Neural cell (in vitro differentiated cells): ENCODE measurements at regions not wholly inside any gene's neighbourhood (a gene's known extent, or its start where the extent isn't known, plus 50 kb on each side); places are given as distances from the start of the nearest gene placed in this dataset.

Experiments
- H2AFZ ChIP-seq: fragments of 200-600, 300-800 bp; sonication (generic), shearing (Covaris generic); 2 replicates; pipeline ENCODE4 v1.6.0; 2014; ENCODE audit warnings: low read depth, mild to moderate bottlenecking, antibody characterized with exemption, low read length, moderate library complexity
- H3F3A ChIP-seq: fragments of 200-600 bp; shearing (Covaris generic); 2 replicates; pipeline ENCODE4 v1.6.1; 2016; ENCODE audit warnings: mild to moderate bottlenecking, moderate library complexity, mixed read lengths, antibody characterized with exemption, low read length; ENCODE audit not compliant: insufficient read depth, poor library complexity, severe bottlenecking
- H3K27ac ChIP-seq: fragments of 200-600, 300-800 bp; sonication (generic), shearing (Covaris generic); 2 replicates; pipeline ENCODE4 v1.5.1; 2014; ENCODE audit warnings: mild to moderate bottlenecking, low read length, moderate library complexity
- H3K27me3 ChIP-seq: fragments of 300-800, 200-600 bp; sonication (generic), shearing (Covaris generic); 2 replicates; pipeline ENCODE4 v1.6.0; 2014; ENCODE audit warnings: mild to moderate bottlenecking, low read depth, low read length, moderate library complexity; ENCODE audit not compliant: insufficient read depth
- H3K36me3 ChIP-seq: fragments of 300-800, 200-600 bp; sonication (generic), shearing (Covaris generic); 2 replicates; pipeline ENCODE4 v1.5.1; 2014; ENCODE audit warnings: mild to moderate bottlenecking, antibody characterized with exemption, low read length, moderate library complexity; ENCODE audit not compliant: insufficient read depth
- H3K4me2 ChIP-seq: fragments of 300-800, 200-600 bp; sonication (generic), shearing (Covaris generic); 2 replicates; pipeline ENCODE4 v1.6.0; 2014; ENCODE audit warnings: mild to moderate bottlenecking, low read length
- H3K4me3 ChIP-seq: fragments of 300-800, 200-600 bp; sonication (generic), shearing (Covaris generic); 2 replicates; pipeline ENCODE4 v1.5.1; 2014; ENCODE audit warnings: mild to moderate bottlenecking, low read length, moderate library complexity
- H3K79me2 ChIP-seq: fragments of 200-600 bp; shearing (Covaris generic); replicated peaks from 2 replicates; pipeline ENCODE4 v1.6.0; 2014; ENCODE audit warnings: mild to moderate bottlenecking, low read length, moderate library complexity; ENCODE audit not compliant: insufficient read depth
- H3K9ac ChIP-seq: fragments of 300-800, 200-600 bp; sonication (generic), shearing (Covaris generic); 2 replicates; pipeline ENCODE4 v1.6.1; 2016; ENCODE audit warnings: mild to moderate bottlenecking, low read length, mixed read lengths
- H3K9me2 ChIP-seq: fragments of 200-600 bp; shearing (Covaris generic); 2 replicates; pipeline ENCODE4 v1.6.1; 2016; ENCODE audit warnings: mild to moderate bottlenecking, low read length, mixed read lengths; ENCODE audit not compliant: insufficient read depth
- H3K9me3 ChIP-seq: fragments of 200-600, 300-800 bp; sonication (generic), shearing (Covaris generic); 2 replicates; pipeline ENCODE4 v1.6.1; 2016; ENCODE audit warnings: mild to moderate bottlenecking, mixed run types, low read length, moderate library complexity, mixed read lengths
- H4K20me1 ChIP-seq: fragments of 200-600 bp; shearing (Covaris generic); 2 replicates; pipeline ENCODE4 v1.6.1; 2016; ENCODE audit warnings: mild to moderate bottlenecking, mixed run types; ENCODE audit not compliant: insufficient read depth
- EP300 ChIP-seq: fragments of 450-650 bp; conservative IDR thresholded peaks from 2 replicates; pipeline ENCODE4 v1.6.1; 2014; ENCODE audit warnings: antibody characterized with exemption, mild to moderate bottlenecking, moderate library complexity; ENCODE audit not compliant: poor library complexity, severe bottlenecking
- EZH2 ChIP-seq: fragments of 200-600, 300-800 bp; shearing (Covaris generic), sonication (generic); IDR thresholded peaks from 2 replicates; pipeline ENCODE4 v1.6.1; 2014; ENCODE audit warnings: antibody characterized with exemption, low read length, borderline replicate concordance, mild to moderate bottlenecking; ENCODE audit not compliant: insufficient read depth, poor library complexity, severe bottlenecking
- MXI1 ChIP-seq: fragments of 450-650 bp; conservative IDR thresholded peaks from 2 replicates; pipeline ENCODE4 v1.6.1; 2014; ENCODE audit warnings: antibody characterized with exemption, mild to moderate bottlenecking; ENCODE audit not compliant: poor library complexity, severe bottlenecking
- POLR2AphosphoS5 ChIP-seq: IDR thresholded peaks from 2 replicates; pipeline ENCODE4 v1.6.1; 2012
- RAD21 ChIP-seq: fragments of 450-650 bp; conservative IDR thresholded peaks from 2 replicates; pipeline ENCODE4 v1.6.1; 2014; ENCODE audit warnings: antibody characterized with exemption, mild to moderate bottlenecking, moderate library complexity
- SMC3 ChIP-seq: fragments of 450-650 bp; conservative IDR thresholded peaks from 2 replicates; pipeline ENCODE4 v1.6.1; 2014; ENCODE audit warnings: antibody characterized with exemption, mild to moderate bottlenecking, moderate library complexity; ENCODE audit not compliant: poor library complexity
- TAF1 ChIP-seq: IDR thresholded peaks from 2 replicates; pipeline ENCODE4 v1.6.1; 2012; ENCODE audit warnings: low read depth
- TF ChIP-seq, protein P1 (sequence below): IDR thresholded peaks from 2 replicates; pipeline ENCODE4 v1.6.1; 2012; ENCODE audit warnings: borderline replicate concordance
- TF ChIP-seq, protein P2 (sequence below): fragments of 450-650 bp; IDR thresholded peaks from 2 replicates; pipeline ENCODE4 v1.5.1; 2014; ENCODE audit warnings: antibody characterized with exemption, mild to moderate bottlenecking, moderate library complexity; ENCODE audit not compliant: poor library complexity, severe bottlenecking

DNA sequence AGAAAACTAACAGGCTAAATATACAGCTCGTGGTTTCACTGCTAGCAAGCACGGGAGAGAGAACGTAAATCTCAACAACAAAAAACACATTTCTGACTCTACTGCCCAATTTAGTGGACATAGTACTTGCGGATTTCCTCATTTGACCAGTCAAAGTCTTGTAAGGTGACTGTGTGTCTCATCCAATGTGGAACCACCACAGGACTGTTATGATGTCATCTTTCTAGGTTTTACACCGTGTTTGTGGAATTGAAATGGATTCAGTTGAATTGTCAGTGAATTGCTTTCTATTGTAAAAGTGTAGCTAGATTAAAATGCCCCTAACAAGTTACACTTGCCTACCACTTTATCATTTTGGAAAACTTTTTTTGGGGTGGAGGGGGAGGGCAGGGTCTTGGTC is 1010.8 kb downstream of the NLGN4Y start:
- no peak for TF ChIP-seq EP300
- TF ChIP-seq, protein P1, sequence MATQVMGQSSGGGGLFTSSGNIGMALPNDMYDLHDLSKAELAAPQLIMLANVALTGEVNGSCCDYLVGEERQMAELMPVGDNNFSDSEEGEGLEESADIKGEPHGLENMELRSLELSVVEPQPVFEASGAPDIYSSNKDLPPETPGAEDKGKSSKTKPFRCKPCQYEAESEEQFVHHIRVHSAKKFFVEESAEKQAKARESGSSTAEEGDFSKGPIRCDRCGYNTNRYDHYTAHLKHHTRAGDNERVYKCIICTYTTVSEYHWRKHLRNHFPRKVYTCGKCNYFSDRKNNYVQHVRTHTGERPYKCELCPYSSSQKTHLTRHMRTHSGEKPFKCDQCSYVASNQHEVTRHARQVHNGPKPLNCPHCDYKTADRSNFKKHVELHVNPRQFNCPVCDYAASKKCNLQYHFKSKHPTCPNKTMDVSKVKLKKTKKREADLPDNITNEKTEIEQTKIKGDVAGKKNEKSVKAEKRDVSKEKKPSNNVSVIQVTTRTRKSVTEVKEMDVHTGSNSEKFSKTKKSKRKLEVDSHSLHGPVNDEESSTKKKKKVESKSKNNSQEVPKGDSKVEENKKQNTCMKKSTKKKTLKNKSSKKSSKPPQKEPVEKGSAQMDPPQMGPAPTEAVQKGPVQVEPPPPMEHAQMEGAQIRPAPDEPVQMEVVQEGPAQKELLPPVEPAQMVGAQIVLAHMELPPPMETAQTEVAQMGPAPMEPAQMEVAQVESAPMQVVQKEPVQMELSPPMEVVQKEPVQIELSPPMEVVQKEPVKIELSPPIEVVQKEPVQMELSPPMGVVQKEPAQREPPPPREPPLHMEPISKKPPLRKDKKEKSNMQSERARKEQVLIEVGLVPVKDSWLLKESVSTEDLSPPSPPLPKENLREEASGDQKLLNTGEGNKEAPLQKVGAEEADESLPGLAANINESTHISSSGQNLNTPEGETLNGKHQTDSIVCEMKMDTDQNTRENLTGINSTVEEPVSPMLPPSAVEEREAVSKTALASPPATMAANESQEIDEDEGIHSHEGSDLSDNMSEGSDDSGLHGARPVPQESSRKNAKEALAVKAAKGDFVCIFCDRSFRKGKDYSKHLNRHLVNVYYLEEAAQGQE, result no peak
- TF ChIP-seq POLR2AphosphoS5, result no peak
- TF ChIP-seq, protein P2, sequence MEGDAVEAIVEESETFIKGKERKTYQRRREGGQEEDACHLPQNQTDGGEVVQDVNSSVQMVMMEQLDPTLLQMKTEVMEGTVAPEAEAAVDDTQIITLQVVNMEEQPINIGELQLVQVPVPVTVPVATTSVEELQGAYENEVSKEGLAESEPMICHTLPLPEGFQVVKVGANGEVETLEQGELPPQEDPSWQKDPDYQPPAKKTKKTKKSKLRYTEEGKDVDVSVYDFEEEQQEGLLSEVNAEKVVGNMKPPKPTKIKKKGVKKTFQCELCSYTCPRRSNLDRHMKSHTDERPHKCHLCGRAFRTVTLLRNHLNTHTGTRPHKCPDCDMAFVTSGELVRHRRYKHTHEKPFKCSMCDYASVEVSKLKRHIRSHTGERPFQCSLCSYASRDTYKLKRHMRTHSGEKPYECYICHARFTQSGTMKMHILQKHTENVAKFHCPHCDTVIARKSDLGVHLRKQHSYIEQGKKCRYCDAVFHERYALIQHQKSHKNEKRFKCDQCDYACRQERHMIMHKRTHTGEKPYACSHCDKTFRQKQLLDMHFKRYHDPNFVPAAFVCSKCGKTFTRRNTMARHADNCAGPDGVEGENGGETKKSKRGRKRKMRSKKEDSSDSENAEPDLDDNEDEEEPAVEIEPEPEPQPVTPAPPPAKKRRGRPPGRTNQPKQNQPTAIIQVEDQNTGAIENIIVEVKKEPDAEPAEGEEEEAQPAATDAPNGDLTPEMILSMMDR, result no peak
- no peak for TF ChIP-seq TAF1
- no peak for TF ChIP-seq RAD21
- no peak for TF ChIP-seq EZH2
- no peak for TF ChIP-seq SMC3
- no peak for TF ChIP-seq MXI1
- H3K27me3 ChIP-seq, result no peaks in the 10 kb centered on the region
- H3K27ac ChIP-seq, result no peak overlapping the region
- no peaks in the 10 kb centered on the region for H3K9me3 ChIP-seq
- H3K9ac ChIP-seq, result no peak overlapping the region
- H3K79me2 ChIP-seq, result no peaks in the 10 kb centered on the region
- H4K20me1 ChIP-seq, result no peaks in the 10 kb centered on the region
- no peak overlapping the region for H3K4me2 ChIP-seq
- no peaks in the 10 kb centered on the region for H3K9me2 ChIP-seq
- H3K4me3 ChIP-seq, result no peak overlapping the region
- H3F3A ChIP-seq, result no peaks in the 10 kb centered on the region
- H3K36me3 ChIP-seq, result no peaks in the 10 kb centered on the region
- H2AFZ ChIP-seq, result no peak overlapping the region

DNA sequence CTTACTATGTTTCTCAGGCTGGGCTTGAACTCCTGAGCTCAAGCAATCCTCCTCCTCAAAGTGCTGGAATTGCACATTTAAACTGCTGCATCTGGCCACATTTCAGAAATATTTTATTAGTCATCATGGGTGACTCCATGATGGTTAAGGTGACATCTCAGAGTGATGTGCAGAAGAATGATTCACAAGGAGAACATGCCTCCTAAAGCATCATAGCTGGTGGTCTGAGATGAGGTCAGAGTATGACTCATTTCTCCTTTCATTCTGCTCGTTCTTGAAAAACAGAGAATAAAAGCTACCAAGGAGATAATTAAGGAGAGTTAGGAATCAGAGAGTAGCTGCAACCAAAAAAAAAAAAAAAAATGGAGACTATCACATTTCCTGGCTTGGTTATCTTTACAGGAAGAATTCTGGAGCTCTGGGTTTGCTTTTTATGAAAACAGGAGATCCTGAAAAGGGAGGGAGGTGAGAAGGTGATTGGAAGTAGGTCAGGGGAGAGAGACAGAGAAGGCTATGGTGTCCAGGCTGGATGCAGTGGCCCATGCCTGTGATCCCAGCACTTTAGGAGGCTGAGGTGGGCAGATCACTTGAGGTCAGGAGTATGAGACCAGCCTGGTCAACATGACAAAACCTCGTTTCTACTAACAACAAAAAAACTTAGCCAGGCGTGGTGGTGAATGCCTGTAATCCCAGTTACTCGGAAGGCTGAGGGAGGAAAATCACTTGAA is 1011.6 kb downstream of the NLGN4Y start:
- Histone ChIP-seq H4K20me1 (no peaks in the 10 kb centered on the region), H3K27me3 (no peaks in the 10 kb centered on the region), H3K9ac (no peak overlapping the region), H3K4me2 (no peak overlapping the region), H3K9me2 (no peaks in the 10 kb centered on the region), H3K36me3 (no peaks in the 10 kb centered on the region), H3K79me2 (no peaks in the 10 kb centered on the region), H3K4me3 (no peak overlapping the region), H3F3A (no peaks in the 10 kb centered on the region), H3K9me3 (no peaks in the 10 kb centered on the region), H3K27ac (no peak overlapping the region), H2AFZ (no peak overlapping the region)
- TF ChIP-seq MXI1 (no peak), SMC3 (no peak), TAF1 (no peak), EP300 (no peak), EZH2 (no peak), POLR2AphosphoS5 (no peak), RAD21 (no peak)
- TF ChIP-seq, protein P2, result no peak
